Progenitor cell of endocrine pancreas (in vitro differentiated cells): ENCODE measurements at regions not wholly inside any gene's neighbourhood (a gene's known extent, or its start where the extent isn't known, plus 50 kb on each side); places are given as distances from the start of the nearest gene placed in this dataset.

ENCODE experiments used
- DNase-seq: peaks from one replicate; pipeline ENCODE4 v3.0.0; 2021; ENCODE audit warnings: low spot score; ENCODE audit not compliant: unreplicated experiment
- H3K27ac Mint-ChIP-seq: 2 replicates; pipeline ENCODE4 v1.8.0; 2021; ENCODE audit warnings: mild to moderate bottlenecking, moderate library complexity, mixed read lengths
- H3K27me3 Mint-ChIP-seq: 2 replicates; pipeline ENCODE4 v1.8.0; 2021; ENCODE audit warnings: mixed read lengths
- H3K36me3 Mint-ChIP-seq: 2 replicates; pipeline ENCODE4 v1.8.0; 2022; ENCODE audit warnings: mixed read lengths; ENCODE audit not compliant: insufficient read depth
- H3K4me1 Mint-ChIP-seq: 2 replicates; pipeline ENCODE4 v1.8.0; 2021; ENCODE audit warnings: low read depth, mixed read lengths
- H3K4me3 Mint-ChIP-seq: 2 replicates; pipeline ENCODE4 v1.8.0; 2021; ENCODE audit warnings: low read depth, mild to moderate bottlenecking, moderate library complexity, mixed read lengths
- H3K9me3 Mint-ChIP-seq: 2 replicates; pipeline ENCODE4 v1.8.0; 2021; ENCODE audit warnings: low read depth, mixed read lengths
- CTCF ChIP-seq: fragments of 200-600 bp; sonication (generic); IDR thresholded peaks from one replicate; pipeline ENCODE4 v1.5.0; 2021; ENCODE audit warnings: antibody characterized with exemption, mild to moderate bottlenecking; ENCODE audit not compliant: unreplicated experiment

- TF ChIP-seq CTCF = no peak
- no peak overlapping the region for H3K4me3 Mint-ChIP-seq
- H3K9me3 Mint-ChIP-seq = peaks cover 4% of the 10 kb centered on the region
- H3K27me3 Mint-ChIP-seq = no peaks in the 10 kb centered on the region
- H3K27ac Mint-ChIP-seq = no peak overlapping the region
- H3K36me3 Mint-ChIP-seq = no peaks in the 10 kb centered on the region
- DNase-seq = no peak
- H3K4me1 Mint-ChIP-seq = no peaks in the 10 kb centered on the region
Observed at GRCh38 chr5:88049156-88049555, 219.5 kb downstream of the TMEM161B start.

- Mint-ChIP-seq H3K27ac (no peak overlapping the region), H3K4me3 (no peak overlapping the region)
Observed at GRCh38 chr5:88045931-88046461, 222.6 kb downstream of the TMEM161B start.

GRCh38 chr5:88045165-88045564, 223.5 kb downstream of the TMEM161B start:
- no peak for DNase-seq
- Mint-ChIP-seq H3K4me3 (no peak overlapping the region), H3K27me3 (no peaks in the 10 kb centered on the region), H3K36me3 (no peaks in the 10 kb centered on the region), H3K4me1 (no peaks in the 10 kb centered on the region), H3K9me3 (no peaks in the 10 kb centered on the region), H3K27ac (no peak overlapping the region)
- no peak for TF ChIP-seq CTCF

More at GRCh38 chr5:88045931-88046461, 222.6 kb downstream of the TMEM161B start:
- no peak for DNase-seq
- Mint-ChIP-seq H3K4me1 (no peaks in the 10 kb centered on the region), H3K27me3 (no peaks in the 10 kb centered on the region), H3K9me3 (no peaks in the 10 kb centered on the region), H3K36me3 (no peaks in the 10 kb centered on the region)
- TF ChIP-seq CTCF = no peak

- peaks cover 12% of the 10 kb centered on the region for H3K9me3 Mint-ChIP-seq
Observed at GRCh38 chr5:88034520-88034919, 234.1 kb downstream of the TMEM161B start.

GRCh38 chr5:88033191-88033590, 235.5 kb downstream of the TMEM161B start:
- Mint-ChIP-seq H3K27me3 (no peaks in the 10 kb centered on the region), H3K36me3 (no peaks in the 10 kb centered on the region), H3K9me3 (peaks cover 6% of the 10 kb centered on the region), H3K4me3 (no peak overlapping the region), H3K27ac (no peak overlapping the region), H3K4me1 (no peaks in the 10 kb centered on the region)
- no peak for TF ChIP-seq CTCF
- no peak for DNase-seq

More at GRCh38 chr5:88034520-88034919, 234.1 kb downstream of the TMEM161B start:
- TF ChIP-seq CTCF = no peak
- H3K27me3 Mint-ChIP-seq = no peaks in the 10 kb centered on the region
- H3K4me1 Mint-ChIP-seq = no peaks in the 10 kb centered on the region
- H3K4me3 Mint-ChIP-seq = no peak overlapping the region
- no peaks in the 10 kb centered on the region for H3K36me3 Mint-ChIP-seq
- DNase-seq = no peak
- no peak overlapping the region for H3K27ac Mint-ChIP-seq
